Transverse colon (tissue), 3 donors: ENCODE measurements at regions not wholly inside any gene's neighbourhood (a gene's known extent, or its start where the extent isn't known, plus 50 kb on each side); places are given as distances from the start of the nearest gene placed in this dataset.

Experiments used
- EP300 ChIP-seq: sonication (generic); formaldehyde crosslinking; IDR thresholded peaks from one replicate; pipeline ENCODE4 v1.6.1; 2017; ENCODE audit warnings: antibody characterized with exemption, low read depth
- POLR2A ChIP-seq: fragments of 450-650 bp; IDR thresholded peaks from one replicate; pipeline ENCODE4 v1.6.1; 2016; ENCODE audit warnings: antibody characterized with exemption, mild to moderate bottlenecking, moderate library complexity
- TF ChIP-seq, protein P1 (sequence below), 5 experiments: fragments of 200-600 bp in 3 of 5; fragments of 450-650 bp in 2 of 5; sonication (generic) in 3 of 5; IDR thresholded peaks; 1 replicate in 2 of 5; 2 replicates in 3 of 5; pipeline ENCODE4 v1.5.1; 2016 to 2017; ENCODE audit warnings: antibody characterized with exemption in 5 of 5, inconsistent platforms in 3 of 5, mild to moderate bottlenecking in 2 of 5, moderate library complexity in 1 of 5

DNA sequence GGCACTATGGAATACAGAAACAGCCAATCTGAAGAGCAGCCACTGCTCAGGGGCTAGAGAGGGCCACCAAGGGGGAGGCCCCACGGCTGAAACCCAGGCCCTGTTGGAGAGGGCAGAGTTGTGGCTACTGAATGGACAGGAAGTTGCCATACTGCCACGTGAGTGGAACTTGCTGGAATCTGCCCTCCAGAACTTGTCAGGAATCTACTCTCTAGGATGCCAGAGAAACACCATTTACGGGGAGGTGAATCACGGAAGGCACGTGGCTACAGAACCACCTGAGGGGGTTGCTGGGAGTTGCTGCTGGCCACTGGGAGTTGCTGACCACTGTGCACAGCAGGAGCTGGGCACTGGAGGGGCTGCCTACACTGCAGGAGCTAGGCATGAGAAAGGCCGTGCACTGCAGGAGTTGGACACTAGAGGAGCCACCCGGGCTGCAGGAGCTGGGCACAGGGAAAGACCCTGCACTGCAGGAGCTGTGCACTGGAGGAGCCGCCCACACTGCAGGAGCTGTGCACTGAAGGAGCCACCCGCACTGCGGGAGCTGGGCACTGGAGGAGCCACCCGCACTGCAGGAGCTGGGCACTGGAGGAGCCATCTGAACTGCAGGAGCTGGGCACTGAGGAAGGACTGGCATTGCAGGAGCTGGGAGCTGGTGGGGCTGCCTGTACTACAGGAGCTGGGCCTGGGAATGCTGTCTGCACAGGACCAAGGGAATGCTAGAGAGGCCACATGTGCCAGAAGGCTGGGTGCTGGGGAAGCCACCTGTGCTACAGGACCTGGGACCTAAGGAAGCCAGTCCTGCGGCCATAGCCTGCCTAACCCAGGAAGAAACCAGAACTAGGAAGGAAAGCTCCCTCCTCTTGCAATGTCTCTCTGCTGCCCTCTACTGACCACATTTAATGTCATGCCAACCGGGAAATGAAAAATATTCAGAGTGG lies 343.4 kb downstream of the MATN1 start:
- TF ChIP-seq EP300: no peak
- no peak for TF ChIP-seq POLR2A
- TF ChIP-seq, protein P1, sequence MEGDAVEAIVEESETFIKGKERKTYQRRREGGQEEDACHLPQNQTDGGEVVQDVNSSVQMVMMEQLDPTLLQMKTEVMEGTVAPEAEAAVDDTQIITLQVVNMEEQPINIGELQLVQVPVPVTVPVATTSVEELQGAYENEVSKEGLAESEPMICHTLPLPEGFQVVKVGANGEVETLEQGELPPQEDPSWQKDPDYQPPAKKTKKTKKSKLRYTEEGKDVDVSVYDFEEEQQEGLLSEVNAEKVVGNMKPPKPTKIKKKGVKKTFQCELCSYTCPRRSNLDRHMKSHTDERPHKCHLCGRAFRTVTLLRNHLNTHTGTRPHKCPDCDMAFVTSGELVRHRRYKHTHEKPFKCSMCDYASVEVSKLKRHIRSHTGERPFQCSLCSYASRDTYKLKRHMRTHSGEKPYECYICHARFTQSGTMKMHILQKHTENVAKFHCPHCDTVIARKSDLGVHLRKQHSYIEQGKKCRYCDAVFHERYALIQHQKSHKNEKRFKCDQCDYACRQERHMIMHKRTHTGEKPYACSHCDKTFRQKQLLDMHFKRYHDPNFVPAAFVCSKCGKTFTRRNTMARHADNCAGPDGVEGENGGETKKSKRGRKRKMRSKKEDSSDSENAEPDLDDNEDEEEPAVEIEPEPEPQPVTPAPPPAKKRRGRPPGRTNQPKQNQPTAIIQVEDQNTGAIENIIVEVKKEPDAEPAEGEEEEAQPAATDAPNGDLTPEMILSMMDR (IDR thresholded peaks at IDR 0.05): peak; percentile 73 to 89 (median 82)
